H54 (cell line): ENCODE measurements at regions not wholly inside any gene's neighbourhood (a gene's known extent, or its start where the extent isn't known, plus 50 kb on each side); places are given as distances from the start of the nearest gene placed in this dataset.

Source experiments
- DNase-seq: peaks from one replicate; pipeline ENCODE4 v3.0.0; 2011; ENCODE audit warnings: low spot score, mixed read lengths; ENCODE audit not compliant: insufficient read length
- FAIRE-seq: peaks from 3 replicates; lab custom pipeline; 2011; peaks lifted over from hg19 to GRCh38; lab: Jason Lieb, UNC
- POLR2A ChIP-seq: IDR thresholded peaks from 2 replicates; pipeline ENCODE4 v1.6.1; 2011; ENCODE audit warnings: low read depth, mild to moderate bottlenecking, low read length

GRCh38 chr2:239769554-239770245 lies 255.4 kb downstream of the NDUFA10 start:
- no peak for FAIRE-seq
- DNase-seq: no peak
- TF ChIP-seq POLR2A: no peak

- no peak for DNase-seq
- FAIRE-seq: no peak
- no peak for TF ChIP-seq POLR2A
Observed at GRCh38 chr2:239768907-239769553, 256.1 kb downstream of the NDUFA10 start.

- DNase-seq (no peak), FAIRE-seq (no peak)
- TF ChIP-seq POLR2A: no peak
Observed at GRCh38 chr2:239768031-239768790, 256.9 kb downstream of the NDUFA10 start.

GRCh38 chr2:239767021-239767905 lies 257.9 kb downstream of the NDUFA10 start:
- no peak for DNase-seq
- no peak for FAIRE-seq
- TF ChIP-seq POLR2A: no peak

- FAIRE-seq: no peak
Observed at GRCh38 chr2:239765911-239766310, 259.2 kb downstream of the NDUFA10 start.

GRCh38 chr2:239765076-239765845 lies 259.9 kb downstream of the NDUFA10 start:
- FAIRE-seq: no peak
- no peak for TF ChIP-seq POLR2A
- DNase-seq: no peak

More at GRCh38 chr2:239765911-239766310, 259.2 kb downstream of the NDUFA10 start:
- TF ChIP-seq POLR2A: no peak
- no peak for DNase-seq

GRCh38 chr2:239763433-239764097 lies 261.6 kb downstream of the NDUFA10 start:
- DNase-seq (no peak), FAIRE-seq (no peak)
- no peak for TF ChIP-seq POLR2A

- DNase-seq (no peak), FAIRE-seq (no peak)
- no peak for TF ChIP-seq POLR2A
Observed at GRCh38 chr2:239762655-239763269, 262.4 kb downstream of the NDUFA10 start.

- no peak for DNase-seq
- TF ChIP-seq POLR2A: no peak
- no peak for FAIRE-seq
Observed at GRCh38 chr2:239762106-239762505, 263.0 kb downstream of the NDUFA10 start.

- DNase-seq: no peak
Observed at GRCh38 chr2:239760596-239760995, 264.5 kb downstream of the NDUFA10 start.

GRCh38 chr2:239758279-239758877 lies 266.8 kb downstream of the NDUFA10 start:
- no peak for TF ChIP-seq POLR2A
- peak; percentile 23 for DNase-seq
- FAIRE-seq: no peak

More at GRCh38 chr2:239760596-239760995, 264.5 kb downstream of the NDUFA10 start:
- no peak for TF ChIP-seq POLR2A
- FAIRE-seq: no peak
